AG04450 (cell line): ENCODE measurements at regions not wholly inside any gene's neighbourhood (a gene's known extent, or its start where the extent isn't known, plus 50 kb on each side); places are given as distances from the start of the nearest gene placed in this dataset.

Experiments used
- CTCF ChIA-PET: fragments of 300-600, 350-600 bp; formaldehyde crosslinking; extraction: SDS; loops from one replicate; lab custom pipeline; 2022; ENCODE audit warnings: antibody characterized with exemption, inconsistent platforms; lab: Charles Lee
- POLR2A ChIA-PET: fragments of 350-600 bp; formaldehyde crosslinking; extraction: SDS; loops from one replicate; lab custom pipeline; 2021; ENCODE audit warnings: antibody characterized with exemption, inconsistent platforms; lab: Yijun Ruan, JAX
- DNase-seq: peaks from one replicate; pipeline ENCODE4 v3.0.0-alpha.2; 2011; ENCODE audit warnings: low read depth, low spot score
- H3K27ac ChIP-seq: one replicate; pipeline ENCODE4 v1.5.1; 2012; ENCODE audit warnings: low read depth, low read length, control low read depth
- H3K27me3 ChIP-seq: one replicate; pipeline ENCODE4 v1.6.0; 2012; ENCODE audit warnings: low read length; ENCODE audit not compliant: control insufficient read depth, insufficient read depth
- H3K4me3 ChIP-seq: 2 replicates; pipeline ENCODE4 v1.5.1; 2011; ENCODE audit warnings: mild to moderate bottlenecking, low read depth, low read length, control low read depth
- H3K9me3 ChIP-seq: 2 replicates; pipeline ENCODE4 v1.5.1; 2012; ENCODE audit warnings: low read length; ENCODE audit not compliant: control insufficient read depth, insufficient read depth
- CTCF ChIP-seq: IDR thresholded peaks from 2 replicates; pipeline ENCODE4 v1.5.1; 2011; ENCODE audit warnings: low read depth, low read length, control low read depth, inconsistent platforms

- CTCF ChIA-PET, result interaction anchor here (1.3 kb wide), 1 partner anchor 21 kb away, joined by 3 read pairs; no protein-coding TSS in a partner anchor
- H3K27ac ChIP-seq, result no peak overlapping the region
- POLR2A ChIA-PET, result no interaction called here
- no peak for TF ChIP-seq CTCF
- DNase-seq, result no peak
- no peaks in the 10 kb centered on the region for H3K27me3 ChIP-seq
- no peak overlapping the region for H3K4me3 ChIP-seq
- H3K9me3 ChIP-seq, result no peaks in the 10 kb centered on the region
These were observed 134.6 kb upstream of the VLDLR start for GRCh38 chr9:2486988-2487387.

- Histone ChIP-seq H3K27me3 (no peaks in the 10 kb centered on the region), H3K4me3 (no peak overlapping the region), H3K9me3 (no peaks in the 10 kb centered on the region), H3K27ac (no peak overlapping the region)
- CTCF ChIA-PET, result interaction anchor here (0.6 to 1.5 kb wide), 4 partner anchors 238 to 1787 kb away, joined by 5 to 6 read pairs (median 6); no protein-coding TSS in a partner anchor
- DNase-seq, result peak; percentile 16
- POLR2A ChIA-PET, result no interaction called here
- TF ChIP-seq CTCF, result no peak
These were observed 131.7 kb upstream of the VLDLR start for GRCh38 chr9:2489838-2490314.

- POLR2A ChIA-PET, result no interaction called here
- no peak for TF ChIP-seq CTCF
- H3K27me3 ChIP-seq, result no peaks in the 10 kb centered on the region
- H3K9me3 ChIP-seq, result no peaks in the 10 kb centered on the region
- CTCF ChIA-PET, result no interaction called here
- H3K27ac ChIP-seq, result no peak overlapping the region
- H3K4me3 ChIP-seq, result no peak overlapping the region
- no peak for DNase-seq
These were observed 129.4 kb upstream of the VLDLR start for GRCh38 chr9:2492161-2492560.

GRCh38 chr9:2493109-2493508, 128.5 kb upstream of the VLDLR start:
- peak; percentile 10 for DNase-seq
- TF ChIP-seq CTCF, result no peak
- no peaks in the 10 kb centered on the region for H3K9me3 ChIP-seq
- POLR2A ChIA-PET, result interaction anchor here (0.6 kb wide), 1 partner anchor 335 kb away, joined by 5 read pairs; no protein-coding TSS in a partner anchor
- no peaks in the 10 kb centered on the region for H3K27me3 ChIP-seq
- no peak overlapping the region for H3K4me3 ChIP-seq
- CTCF ChIA-PET, result interaction anchor here (0.6 kb wide), 1 partner anchor 111 kb away, joined by 4 read pairs; no protein-coding TSS in a partner anchor
- no peak overlapping the region for H3K27ac ChIP-seq

GRCh38 chr9:2493529-2493928, 128.1 kb upstream of the VLDLR start:
- no peak for DNase-seq
- Histone ChIP-seq H3K27me3 (no peaks in the 10 kb centered on the region), H3K9me3 (no peaks in the 10 kb centered on the region), H3K4me3 (no peak overlapping the region), H3K27ac (no peak overlapping the region)
- POLR2A ChIA-PET, result interaction anchor here (1.3 kb wide), 1 partner anchor 16 kb away, joined by 5 read pairs; no protein-coding TSS in a partner anchor
- no peak for TF ChIP-seq CTCF
- CTCF ChIA-PET, result interaction anchor here (0.6 kb wide), 1 partner anchor 111 kb away, joined by 4 read pairs; no protein-coding TSS in a partner anchor
